CD4-positive, alpha-beta T cell treated with Interleukin-4 for 1 hour (primary cell): ENCODE measurements at regions not wholly inside any gene's neighbourhood (a gene's known extent, or its start where the extent isn't known, plus 50 kb on each side); places are given as distances from the start of the nearest gene placed in this dataset.

Source experiments
- DNase-seq, 2 donors: peaks; one replicate each; pipeline ENCODE4 v3.0.0-alpha.2; 2020 to 2022

GRCh38 chr6:227074-227782 lies 65.1 kb upstream of the DUSP22 start:
- DNase-seq: peak in 1 of 2 donors; percentile 52

- DNase-seq: no peak
These were observed 64.4 kb upstream of the DUSP22 start for GRCh38 chr6:227812-228338.

GRCh38 chr6:228881-229651 lies 63.2 kb upstream of the DUSP22 start:
- no peak for DNase-seq

GRCh38 chr6:231779-232178 lies 60.5 kb upstream of the DUSP22 start:
- no peak for DNase-seq

GRCh38 chr6:232982-233640 lies 59.2 kb upstream of the DUSP22 start:
- DNase-seq: peak in 1 of 2 donors; percentile 50

- DNase-seq: no peak
These were observed 57.4 kb upstream of the DUSP22 start for GRCh38 chr6:234706-235372.

- peak in 1 of 2 donors; percentile 79 for DNase-seq
These were observed 56.4 kb upstream of the DUSP22 start for GRCh38 chr6:235763-236360.

GRCh38 chr6:236519-236918 lies 55.8 kb upstream of the DUSP22 start:
- DNase-seq: no peak

GRCh38 chr6:240151-240550 lies 52.1 kb upstream of the DUSP22 start:
- DNase-seq: no peak

- no peak for DNase-seq
These were observed 50.9 kb upstream of the DUSP22 start for GRCh38 chr6:241336-241865.
